Keratinocyte (primary cell): ENCODE measurements at regions not wholly inside any gene's neighbourhood (a gene's known extent, or its start where the extent isn't known, plus 50 kb on each side); places are given as distances from the start of the nearest gene placed in this dataset.

Experiments
- EZH2 ChIP-seq: IDR thresholded peaks from one replicate; pipeline ENCODE4 v1.6.1; 2012; ENCODE audit warnings: inconsistent platforms, mild to moderate bottlenecking, low read length, moderate library complexity
- TF ChIP-seq, protein P1 (sequence below), 3 experiments: IDR thresholded peaks in 1 of 3; conservative IDR thresholded peaks in 1 of 3; optimal IDR thresholded peaks in 1 of 3; 2 replicates in 2 of 3; 3 replicates in 1 of 3; pipeline versions ENCODE3 to v1.5.1; 2011; ENCODE audit warnings: low read length in 3 of 3, mild to moderate bottlenecking in 3 of 3, moderate library complexity in 2 of 3, control low read depth in 1 of 3, inconsistent platforms in 1 of 3; ENCODE audit not compliant: insufficient read depth in 2 of 3; ENCODE audit errors: extremely low read depth in 1 of 3

DNA sequence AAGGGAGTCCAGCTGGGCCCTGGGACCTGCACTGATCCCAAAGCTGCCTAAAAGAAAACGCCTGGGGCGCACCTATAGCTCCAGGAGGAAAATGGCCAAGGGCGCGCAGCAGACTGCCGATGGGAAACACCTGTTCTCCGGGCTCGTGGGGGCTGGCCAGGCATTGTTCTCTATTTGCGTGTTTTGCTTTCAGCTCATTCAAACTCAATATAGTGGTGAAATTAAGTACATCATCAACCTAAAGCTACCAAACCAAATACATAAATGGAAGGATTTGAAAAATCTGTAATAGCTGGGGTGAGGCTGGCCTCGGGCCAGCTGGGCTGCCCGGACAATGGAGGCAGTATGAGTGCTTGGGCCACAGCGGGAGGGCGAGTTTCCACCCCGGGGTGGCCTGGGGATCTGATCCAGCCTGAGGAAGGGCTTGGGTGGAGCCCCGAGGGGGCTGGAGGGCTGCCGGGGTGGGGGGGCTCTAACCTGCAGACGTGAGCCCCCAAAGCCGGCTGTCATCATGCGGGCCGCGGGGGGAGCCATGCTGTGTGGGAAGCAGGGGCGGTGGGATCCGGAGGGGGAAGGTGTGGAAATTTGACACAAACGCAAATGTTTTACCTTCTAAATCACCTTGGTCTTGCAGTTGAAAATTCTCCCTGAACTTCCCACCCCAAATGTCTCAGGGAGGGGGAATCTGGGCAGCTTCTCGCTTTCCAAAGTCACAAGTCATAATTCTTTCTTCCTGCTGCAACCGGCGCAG lies 77.6 kb downstream of the ASB1 start:
- TF ChIP-seq, protein P1, sequence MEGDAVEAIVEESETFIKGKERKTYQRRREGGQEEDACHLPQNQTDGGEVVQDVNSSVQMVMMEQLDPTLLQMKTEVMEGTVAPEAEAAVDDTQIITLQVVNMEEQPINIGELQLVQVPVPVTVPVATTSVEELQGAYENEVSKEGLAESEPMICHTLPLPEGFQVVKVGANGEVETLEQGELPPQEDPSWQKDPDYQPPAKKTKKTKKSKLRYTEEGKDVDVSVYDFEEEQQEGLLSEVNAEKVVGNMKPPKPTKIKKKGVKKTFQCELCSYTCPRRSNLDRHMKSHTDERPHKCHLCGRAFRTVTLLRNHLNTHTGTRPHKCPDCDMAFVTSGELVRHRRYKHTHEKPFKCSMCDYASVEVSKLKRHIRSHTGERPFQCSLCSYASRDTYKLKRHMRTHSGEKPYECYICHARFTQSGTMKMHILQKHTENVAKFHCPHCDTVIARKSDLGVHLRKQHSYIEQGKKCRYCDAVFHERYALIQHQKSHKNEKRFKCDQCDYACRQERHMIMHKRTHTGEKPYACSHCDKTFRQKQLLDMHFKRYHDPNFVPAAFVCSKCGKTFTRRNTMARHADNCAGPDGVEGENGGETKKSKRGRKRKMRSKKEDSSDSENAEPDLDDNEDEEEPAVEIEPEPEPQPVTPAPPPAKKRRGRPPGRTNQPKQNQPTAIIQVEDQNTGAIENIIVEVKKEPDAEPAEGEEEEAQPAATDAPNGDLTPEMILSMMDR (optimal IDR thresholded peaks at IDR 0.05 in 1 of 3, IDR thresholded peaks at IDR 0.05 in 1 of 3, conservative IDR thresholded peaks at IDR 0.05 in 1 of 3; ENCODE audit: extremely low read depth in 1 of 3, insufficient read depth in 2 of 3, low read length in 3 of 3): no peak
- no peak for TF ChIP-seq EZH2
